WTC11 (cell line): ENCODE measurements at regions not wholly inside any gene's neighbourhood (a gene's known extent, or its start where the extent isn't known, plus 50 kb on each side); places are given as distances from the start of the nearest gene placed in this dataset.

Experiments
- GRHL2 ChIP-seq: fragments of 250-450 bp; sonication (Bioruptor Pico); IDR thresholded peaks from 2 replicates; pipeline ENCODE4 v1.8.0; 2022; ENCODE audit warnings: mild to moderate bottlenecking, moderate library complexity; ENCODE audit not compliant: insufficient replicate concordance, severe bottlenecking
- IRF2 ChIP-seq: sonication (generic); formaldehyde crosslinking; IDR thresholded peaks from 2 replicates; pipeline ENCODE4 v1.8.0; 2022; ENCODE audit warnings: low read depth, missing genetic modification reagents, borderline replicate concordance
- NR1H2 ChIP-seq: sonication (generic); formaldehyde crosslinking; IDR thresholded peaks from 2 replicates; pipeline ENCODE4 v1.9.0; 2021; ENCODE audit warnings: mild to moderate bottlenecking, moderate library complexity, missing genetic modification reagents
- TF ChIP-seq, protein P1 (sequence below): fragments of 200-600 bp; IDR thresholded peaks from 2 replicates; pipeline ENCODE4 v1.8.0; 2022; ENCODE audit warnings: antibody characterized with exemption
- TF ChIP-seq, protein P2 (sequence below): sonication (generic); formaldehyde crosslinking; IDR thresholded peaks from 2 replicates; pipeline ENCODE4 v1.8.0; 2022; ENCODE audit warnings: missing genetic modification reagents

DNA sequence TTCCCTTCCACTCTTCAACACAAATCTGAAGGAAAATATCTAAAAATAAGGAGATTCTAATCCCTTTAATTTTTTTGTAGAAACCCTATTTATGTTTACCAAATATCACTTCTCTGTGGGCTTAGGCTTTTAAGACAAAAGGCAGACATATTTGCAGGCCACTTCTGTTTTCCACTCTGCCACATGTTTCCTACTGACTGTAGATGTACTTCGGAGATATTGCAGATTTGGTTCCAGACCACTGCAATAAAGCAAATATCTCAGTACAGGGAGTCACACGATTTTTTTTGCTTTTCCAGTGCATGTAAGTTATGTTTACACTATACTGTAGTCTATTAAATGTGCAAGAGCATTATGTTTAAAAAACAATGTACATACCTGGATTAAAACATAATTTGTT lies 219.0 kb downstream of the SREK1 start:
- TF ChIP-seq NR1H2 (CRISPR knock-in tag) (no peak), IRF2 (CRISPR knock-in tag) (no peak), GRHL2 (CRISPR knock-in tag) (no peak)
- TF ChIP-seq, protein P1, sequence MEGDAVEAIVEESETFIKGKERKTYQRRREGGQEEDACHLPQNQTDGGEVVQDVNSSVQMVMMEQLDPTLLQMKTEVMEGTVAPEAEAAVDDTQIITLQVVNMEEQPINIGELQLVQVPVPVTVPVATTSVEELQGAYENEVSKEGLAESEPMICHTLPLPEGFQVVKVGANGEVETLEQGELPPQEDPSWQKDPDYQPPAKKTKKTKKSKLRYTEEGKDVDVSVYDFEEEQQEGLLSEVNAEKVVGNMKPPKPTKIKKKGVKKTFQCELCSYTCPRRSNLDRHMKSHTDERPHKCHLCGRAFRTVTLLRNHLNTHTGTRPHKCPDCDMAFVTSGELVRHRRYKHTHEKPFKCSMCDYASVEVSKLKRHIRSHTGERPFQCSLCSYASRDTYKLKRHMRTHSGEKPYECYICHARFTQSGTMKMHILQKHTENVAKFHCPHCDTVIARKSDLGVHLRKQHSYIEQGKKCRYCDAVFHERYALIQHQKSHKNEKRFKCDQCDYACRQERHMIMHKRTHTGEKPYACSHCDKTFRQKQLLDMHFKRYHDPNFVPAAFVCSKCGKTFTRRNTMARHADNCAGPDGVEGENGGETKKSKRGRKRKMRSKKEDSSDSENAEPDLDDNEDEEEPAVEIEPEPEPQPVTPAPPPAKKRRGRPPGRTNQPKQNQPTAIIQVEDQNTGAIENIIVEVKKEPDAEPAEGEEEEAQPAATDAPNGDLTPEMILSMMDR: no peak
- TF ChIP-seq, protein P2, sequence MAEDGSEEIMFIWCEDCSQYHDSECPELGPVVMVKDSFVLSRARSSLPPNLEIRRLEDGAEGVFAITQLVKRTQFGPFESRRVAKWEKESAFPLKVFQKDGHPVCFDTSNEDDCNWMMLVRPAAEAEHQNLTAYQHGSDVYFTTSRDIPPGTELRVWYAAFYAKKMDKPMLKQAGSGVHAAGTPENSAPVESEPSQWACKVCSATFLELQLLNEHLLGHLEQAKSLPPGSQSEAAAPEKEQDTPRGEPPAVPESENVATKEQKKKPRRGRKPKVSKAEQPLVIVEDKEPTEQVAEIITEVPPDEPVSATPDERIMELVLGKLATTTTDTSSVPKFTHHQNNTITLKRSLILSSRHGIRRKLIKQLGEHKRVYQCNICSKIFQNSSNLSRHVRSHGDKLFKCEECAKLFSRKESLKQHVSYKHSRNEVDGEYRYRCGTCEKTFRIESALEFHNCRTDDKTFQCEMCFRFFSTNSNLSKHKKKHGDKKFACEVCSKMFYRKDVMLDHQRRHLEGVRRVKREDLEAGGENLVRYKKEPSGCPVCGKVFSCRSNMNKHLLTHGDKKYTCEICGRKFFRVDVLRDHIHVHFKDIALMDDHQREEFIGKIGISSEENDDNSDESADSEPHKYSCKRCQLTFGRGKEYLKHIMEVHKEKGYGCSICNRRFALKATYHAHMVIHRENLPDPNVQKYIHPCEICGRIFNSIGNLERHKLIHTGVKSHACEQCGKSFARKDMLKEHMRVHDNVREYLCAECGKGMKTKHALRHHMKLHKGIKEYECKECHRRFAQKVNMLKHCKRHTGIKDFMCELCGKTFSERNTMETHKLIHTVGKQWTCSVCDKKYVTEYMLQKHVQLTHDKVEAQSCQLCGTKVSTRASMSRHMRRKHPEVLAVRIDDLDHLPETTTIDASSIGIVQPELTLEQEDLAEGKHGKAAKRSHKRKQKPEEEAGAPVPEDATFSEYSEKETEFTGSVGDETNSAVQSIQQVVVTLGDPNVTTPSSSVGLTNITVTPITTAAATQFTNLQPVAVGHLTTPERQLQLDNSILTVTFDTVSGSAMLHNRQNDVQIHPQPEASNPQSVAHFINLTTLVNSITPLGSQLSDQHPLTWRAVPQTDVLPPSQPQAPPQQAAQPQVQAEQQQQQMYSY (CRISPR knock-in tag): no peak
